ENCODE measurements at regions not wholly inside any gene's neighbourhood (a gene's known extent, or its start where the extent isn't known, plus 50 kb on each side); places are given as distances from the start of the nearest gene placed in this dataset.
"Not testable (repeated sequence)": the region's sequence is repeated elsewhere in the genome, so short reads cannot be mapped to it uniquely, and the experiment has no call there.

- not testable (repeated sequence) for TF ChIP-seq CTCF, POLR2A (IDR thresholded peaks at IDR 0.05)
These were observed 115.9 kb upstream of the SIMC1 start for GRCh38 chr5:176122361-176122760.
